ENCODE measurements at regions not wholly inside any gene's neighbourhood (a gene's known extent, or its start where the extent isn't known, plus 50 kb on each side); places are given as distances from the start of the nearest gene placed in this dataset. TPM values are rescaled to one million over a fixed set of nuclear protein-coding genes. Genes with fewer than 3 reads are reported as not detected.

Small RNA genes in the stretch of these regions (small RNA-seq; reads per million reads assigned to genes)
- gene AC068138.1 (ENCODE audit: low read depth) (not detected), gene MIR5702 (ENCODE audit: low read depth) (not detected)

Data from mesenchymal stem cell (in vitro differentiated cells and primary cell).